Osteoblast (primary cell): ENCODE measurements at regions not wholly inside any gene's neighbourhood (a gene's known extent, or its start where the extent isn't known, plus 50 kb on each side); places are given as distances from the start of the nearest gene placed in this dataset.

Experiments used
- DNase-seq: peaks from one replicate; pipeline ENCODE4 v3.0.0; 2011; ENCODE audit warnings: low spot score, mixed read lengths; ENCODE audit not compliant: insufficient read length; ENCODE audit errors: missing footprints
- H2AFZ ChIP-seq: 2 replicates; pipeline ENCODE4 v1.6.0; 2011; ENCODE audit warnings: mild to moderate bottlenecking, low read length
- H3K27ac ChIP-seq: 2 replicates; pipeline ENCODE4 v1.5.1; 2011; ENCODE audit warnings: mild to moderate bottlenecking, low read depth, low read length, moderate library complexity
- H3K27me3 ChIP-seq: 2 replicates; pipeline ENCODE4 v1.6.0; 2012; ENCODE audit warnings: mild to moderate bottlenecking, control low read depth, inconsistent platforms, low read length, moderate library complexity; ENCODE audit not compliant: insufficient read depth
- H3K36me3 ChIP-seq: 2 replicates; pipeline ENCODE4 v1.5.1; 2011; ENCODE audit warnings: mild to moderate bottlenecking, low read length, control low read depth, moderate library complexity; ENCODE audit not compliant: insufficient read depth
- H3K4me1 ChIP-seq: 2 replicates; pipeline ENCODE4 v1.5.1; 2011; ENCODE audit warnings: mild to moderate bottlenecking, low read length, control low read depth, moderate library complexity; ENCODE audit not compliant: insufficient read depth
- H3K4me2 ChIP-seq: 2 replicates; pipeline ENCODE4 v1.6.0; 2011; ENCODE audit warnings: mild to moderate bottlenecking, low read length; ENCODE audit not compliant: insufficient read depth
- H3K4me3 ChIP-seq: fragments of 200-600 bp; sonication (generic); 3 replicates; pipeline ENCODE4 v1.5.1; 2012; ENCODE audit warnings: mild to moderate bottlenecking, low read length, inconsistent platforms; ENCODE audit not compliant: insufficient read depth
- H3K79me2 ChIP-seq: 2 replicates; pipeline ENCODE4 v1.6.0; 2012; ENCODE audit warnings: mild to moderate bottlenecking, low read length, control low read depth, inconsistent platforms; ENCODE audit not compliant: insufficient read depth
- H3K9me3 ChIP-seq: 2 replicates; pipeline ENCODE4 v1.5.1; 2011; ENCODE audit warnings: low read depth, low read length, control low read depth
- H4K20me1 ChIP-seq: 2 replicates; pipeline ENCODE4 v1.6.0; 2012; ENCODE audit warnings: mild to moderate bottlenecking, low read length, control low read depth; ENCODE audit not compliant: insufficient read depth
- TF ChIP-seq, protein P1 (sequence below): IDR thresholded peaks from 2 replicates; pipeline ENCODE4 v1.5.1; 2011; ENCODE audit warnings: mild to moderate bottlenecking, low read depth, low read length, moderate library complexity; ENCODE audit errors: extremely low read depth

- TF ChIP-seq, protein P1, sequence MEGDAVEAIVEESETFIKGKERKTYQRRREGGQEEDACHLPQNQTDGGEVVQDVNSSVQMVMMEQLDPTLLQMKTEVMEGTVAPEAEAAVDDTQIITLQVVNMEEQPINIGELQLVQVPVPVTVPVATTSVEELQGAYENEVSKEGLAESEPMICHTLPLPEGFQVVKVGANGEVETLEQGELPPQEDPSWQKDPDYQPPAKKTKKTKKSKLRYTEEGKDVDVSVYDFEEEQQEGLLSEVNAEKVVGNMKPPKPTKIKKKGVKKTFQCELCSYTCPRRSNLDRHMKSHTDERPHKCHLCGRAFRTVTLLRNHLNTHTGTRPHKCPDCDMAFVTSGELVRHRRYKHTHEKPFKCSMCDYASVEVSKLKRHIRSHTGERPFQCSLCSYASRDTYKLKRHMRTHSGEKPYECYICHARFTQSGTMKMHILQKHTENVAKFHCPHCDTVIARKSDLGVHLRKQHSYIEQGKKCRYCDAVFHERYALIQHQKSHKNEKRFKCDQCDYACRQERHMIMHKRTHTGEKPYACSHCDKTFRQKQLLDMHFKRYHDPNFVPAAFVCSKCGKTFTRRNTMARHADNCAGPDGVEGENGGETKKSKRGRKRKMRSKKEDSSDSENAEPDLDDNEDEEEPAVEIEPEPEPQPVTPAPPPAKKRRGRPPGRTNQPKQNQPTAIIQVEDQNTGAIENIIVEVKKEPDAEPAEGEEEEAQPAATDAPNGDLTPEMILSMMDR: no peak
- no peaks in the 10 kb centered on the region for H3K4me1 ChIP-seq
- H3K4me3 ChIP-seq: no peak overlapping the region
- H3K27ac ChIP-seq: no peak overlapping the region
- DNase-seq: no peak
- H3K4me2 ChIP-seq: no peak overlapping the region
- no peaks in the 10 kb centered on the region for H3K9me3 ChIP-seq
- no peaks in the 10 kb centered on the region for H3K27me3 ChIP-seq
- H3K79me2 ChIP-seq: no peaks in the 10 kb centered on the region
- no peaks in the 10 kb centered on the region for H3K36me3 ChIP-seq
- no peaks in the 10 kb centered on the region for H4K20me1 ChIP-seq
- no peak overlapping the region for H2AFZ ChIP-seq
These were observed 237.2 kb upstream of the DPH6 start for GRCh38 chr15:35783203-35783602.

DNA sequence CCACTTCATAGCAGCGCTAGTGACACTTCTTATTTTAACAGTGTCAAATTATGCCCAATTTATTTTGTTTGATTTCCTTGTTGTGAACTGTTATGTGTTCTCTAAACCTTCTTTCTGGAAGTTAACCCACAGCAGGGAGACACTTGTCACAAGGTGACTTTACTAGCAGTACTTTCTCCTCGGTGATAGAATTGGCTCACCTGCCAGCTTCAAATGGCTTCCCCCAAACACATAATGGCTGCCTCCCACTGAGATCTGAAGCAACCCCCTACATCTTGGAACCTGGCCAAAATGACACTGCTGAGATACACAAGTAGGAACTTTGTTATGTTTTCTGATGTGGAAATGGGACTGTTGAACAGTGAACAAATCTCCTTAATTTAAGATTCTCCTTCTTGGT, 238.8 kb upstream of the DPH6 start:
- DNase-seq: no peak
- TF ChIP-seq, protein P1: no peak
- H3K79me2 ChIP-seq: no peaks in the 10 kb centered on the region
- no peaks in the 10 kb centered on the region for H3K4me1 ChIP-seq
- H3K27me3 ChIP-seq: no peaks in the 10 kb centered on the region
- H4K20me1 ChIP-seq: no peaks in the 10 kb centered on the region
- no peak overlapping the region for H3K4me2 ChIP-seq
- no peaks in the 10 kb centered on the region for H3K9me3 ChIP-seq
- H3K36me3 ChIP-seq: no peaks in the 10 kb centered on the region
- H2AFZ ChIP-seq: no peak overlapping the region
- H3K4me3 ChIP-seq: no peak overlapping the region
- no peak overlapping the region for H3K27ac ChIP-seq

- H3K4me2 ChIP-seq: no peak overlapping the region
- H2AFZ ChIP-seq: no peak overlapping the region
- H3K9me3 ChIP-seq: no peaks in the 10 kb centered on the region
- no peak overlapping the region for H3K4me3 ChIP-seq
- no peaks in the 10 kb centered on the region for H3K4me1 ChIP-seq
- no peak for DNase-seq
- no peaks in the 10 kb centered on the region for H3K36me3 ChIP-seq
- no peak overlapping the region for H3K27ac ChIP-seq
- H3K27me3 ChIP-seq: no peaks in the 10 kb centered on the region
- no peaks in the 10 kb centered on the region for H3K79me2 ChIP-seq
- TF ChIP-seq, protein P1: no peak
- no peaks in the 10 kb centered on the region for H4K20me1 ChIP-seq
These were observed 264.0 kb upstream of the DPH6 start for GRCh38 chr15:35810007-35810406.

DNA sequence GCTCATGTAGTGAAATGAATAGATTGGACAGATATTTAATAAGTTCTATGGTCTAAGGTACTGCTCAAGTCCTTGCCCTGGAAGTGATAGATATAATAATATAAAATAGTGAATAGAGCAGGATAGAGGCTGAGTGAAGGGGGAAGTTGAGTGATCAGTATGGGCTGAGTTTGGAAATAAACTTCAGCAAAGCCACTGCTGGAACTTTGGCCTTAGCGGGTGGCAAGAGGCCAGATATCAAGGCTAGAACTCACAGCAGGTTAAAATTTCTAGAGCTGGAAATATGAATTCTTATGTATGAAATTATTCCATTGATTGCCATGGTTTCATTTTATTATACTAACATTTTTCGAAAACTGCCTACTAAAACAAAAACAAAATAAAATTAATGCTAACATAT, 267.6 kb upstream of the DPH6 start:
- DNase-seq: no peak
- Histone ChIP-seq H3K9me3 (no peaks in the 10 kb centered on the region), H3K27me3 (no peaks in the 10 kb centered on the region), H2AFZ (no peak overlapping the region), H3K4me1 (no peaks in the 10 kb centered on the region), H3K4me3 (no peak overlapping the region), H4K20me1 (no peaks in the 10 kb centered on the region), H3K36me3 (no peaks in the 10 kb centered on the region), H3K79me2 (no peaks in the 10 kb centered on the region), H3K27ac (no peak overlapping the region), H3K4me2 (no peak overlapping the region)
- TF ChIP-seq, protein P1: no peak
